CD4-positive, alpha-beta T cell treated with Interferon alpha-2 for 1 hour (primary cell): ENCODE measurements at regions not wholly inside any gene's neighbourhood (a gene's known extent, or its start where the extent isn't known, plus 50 kb on each side); places are given as distances from the start of the nearest gene placed in this dataset.

ENCODE experiments used
- DNase-seq, 2 donors: peaks; one replicate each; pipeline ENCODE4 v3.0.0-alpha.2; 2020 to 2022

- DNase-seq: no peak
Observed at GRCh38 chr21:16794950-16795349, 717.9 kb upstream of the CXADR start.

- no peak for DNase-seq
Observed at GRCh38 chr21:16796776-16797175, 716.1 kb upstream of the CXADR start.

- no peak for DNase-seq
Observed at GRCh38 chr21:16797540-16797939, 715.3 kb upstream of the CXADR start.

GRCh38 chr21:16797966-16798365, 714.9 kb upstream of the CXADR start:
- no peak for DNase-seq

- DNase-seq: no peak
Observed at GRCh38 chr21:16800536-16801275, 712.1 kb upstream of the CXADR start.

- no peak for DNase-seq
Observed at GRCh38 chr21:16811011-16811410, 701.8 kb upstream of the CXADR start.

GRCh38 chr21:16811970-16812369, 700.9 kb upstream of the CXADR start:
- DNase-seq: no peak

- DNase-seq: no peak
Observed at GRCh38 chr21:16815243-16815642, 697.6 kb upstream of the CXADR start.

- no peak for DNase-seq
Observed at GRCh38 chr21:16821588-16821987, 691.3 kb upstream of the CXADR start.

GRCh38 chr21:16829532-16829931, 683.3 kb upstream of the CXADR start:
- no peak for DNase-seq

- no peak for DNase-seq
Observed at GRCh38 chr21:16832791-16833190, 680.1 kb upstream of the CXADR start.

- DNase-seq: no peak
Observed at GRCh38 chr21:16834791-16835190, 678.1 kb upstream of the CXADR start.

GRCh38 chr21:16837321-16837720, 675.5 kb upstream of the CXADR start:
- DNase-seq: no peak

GRCh38 chr21:16837721-16838120, 675.1 kb upstream of the CXADR start:
- no peak for DNase-seq

GRCh38 chr21:16838331-16838730, 674.5 kb upstream of the CXADR start:
- no peak for DNase-seq

- no peak for DNase-seq
Observed at GRCh38 chr21:16840538-16840937, 672.3 kb upstream of the CXADR start.

- DNase-seq: no peak
Observed at GRCh38 chr21:16841975-16842695, 670.7 kb upstream of the CXADR start.

- DNase-seq: no peak
Observed at GRCh38 chr21:16842696-16843035, 670.2 kb upstream of the CXADR start.

- no peak for DNase-seq
Observed at GRCh38 chr21:16847211-16847610, 665.6 kb upstream of the CXADR start.

- DNase-seq: no peak
Observed at GRCh38 chr21:16851054-16851453, 661.8 kb upstream of the CXADR start.

- no peak for DNase-seq
Observed at GRCh38 chr21:16855164-16855667, 657.6 kb upstream of the CXADR start.

GRCh38 chr21:16863362-16863905, 649.4 kb upstream of the CXADR start:
- no peak for DNase-seq

GRCh38 chr21:16863908-16864307, 648.9 kb upstream of the CXADR start:
- DNase-seq: no peak

GRCh38 chr21:16865632-16866031, 647.2 kb upstream of the CXADR start:
- DNase-seq: no peak
